ENCODE measurements at regions not wholly inside any gene's neighbourhood (a gene's known extent, or its start where the extent isn't known, plus 50 kb on each side); places are given as distances from the start of the nearest gene placed in this dataset.

DNA sequence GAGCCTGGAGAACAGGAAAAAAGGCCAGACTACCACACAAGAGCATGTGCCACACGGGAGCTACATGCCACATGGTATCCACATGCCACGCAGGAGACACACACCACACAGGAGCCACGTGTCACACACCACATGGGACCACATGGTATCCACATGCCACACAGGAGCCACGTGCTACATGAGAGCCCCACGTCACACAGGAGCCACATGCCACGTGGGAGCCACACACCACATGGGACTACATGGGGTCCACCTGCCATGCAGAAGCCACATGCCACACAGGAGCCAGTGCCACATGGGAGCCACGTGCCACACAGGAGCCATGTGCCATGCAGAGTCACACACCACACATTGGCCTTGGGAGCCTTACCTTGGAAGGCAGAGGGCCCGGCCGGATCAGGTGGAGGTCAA is 244.4 kb upstream of the PPP2R2D start:
- no peak overlapping the region for H3K27ac ChIP-seq (ENCODE audit: low read depth, low read length)
- H3K4me3 ChIP-seq (ENCODE audit: low read length): no peak overlapping the region
- no peak overlapping the region for H3K4me2 ChIP-seq (ENCODE audit: low read length)
- H3K9me3 ChIP-seq (ENCODE audit: control insufficient read depth, insufficient read depth, low read length): no peaks in the 10 kb centered on the region
- H3K9me2 ChIP-seq (replicated peaks; ENCODE audit: control insufficient read depth, low read length): no peaks in the 10 kb centered on the region
- H3F3A ChIP-seq (ENCODE audit: control insufficient read depth, insufficient read depth): no peaks in the 10 kb centered on the region
- H4K20me1 ChIP-seq (ENCODE audit: control insufficient read depth, insufficient read depth, low read depth, low read length): no peaks in the 10 kb centered on the region
- no peaks in the 10 kb centered on the region for H3K4me1 ChIP-seq (ENCODE audit: control insufficient read depth, low read length)
- no peaks in the 10 kb centered on the region for H3K36me3 ChIP-seq (ENCODE audit: control insufficient read depth, low read length)
- H3K79me2 ChIP-seq (ENCODE audit: control insufficient read depth, low read length): no peaks in the 10 kb centered on the region
- TF ChIP-seq, protein P1, sequence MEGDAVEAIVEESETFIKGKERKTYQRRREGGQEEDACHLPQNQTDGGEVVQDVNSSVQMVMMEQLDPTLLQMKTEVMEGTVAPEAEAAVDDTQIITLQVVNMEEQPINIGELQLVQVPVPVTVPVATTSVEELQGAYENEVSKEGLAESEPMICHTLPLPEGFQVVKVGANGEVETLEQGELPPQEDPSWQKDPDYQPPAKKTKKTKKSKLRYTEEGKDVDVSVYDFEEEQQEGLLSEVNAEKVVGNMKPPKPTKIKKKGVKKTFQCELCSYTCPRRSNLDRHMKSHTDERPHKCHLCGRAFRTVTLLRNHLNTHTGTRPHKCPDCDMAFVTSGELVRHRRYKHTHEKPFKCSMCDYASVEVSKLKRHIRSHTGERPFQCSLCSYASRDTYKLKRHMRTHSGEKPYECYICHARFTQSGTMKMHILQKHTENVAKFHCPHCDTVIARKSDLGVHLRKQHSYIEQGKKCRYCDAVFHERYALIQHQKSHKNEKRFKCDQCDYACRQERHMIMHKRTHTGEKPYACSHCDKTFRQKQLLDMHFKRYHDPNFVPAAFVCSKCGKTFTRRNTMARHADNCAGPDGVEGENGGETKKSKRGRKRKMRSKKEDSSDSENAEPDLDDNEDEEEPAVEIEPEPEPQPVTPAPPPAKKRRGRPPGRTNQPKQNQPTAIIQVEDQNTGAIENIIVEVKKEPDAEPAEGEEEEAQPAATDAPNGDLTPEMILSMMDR (IDR thresholded peaks at IDR 0.05; ENCODE audit: low read depth, low read length, poor library complexity, severe bottlenecking): no peak
- TF ChIP-seq EZH2phosphoT487 (IDR thresholded peaks at IDR 0.05; ENCODE audit: borderline replicate concordance, low read length): no peak
- H3K27me3 ChIP-seq (ENCODE audit: control insufficient read depth, low read length): no peaks in the 10 kb centered on the region

DNA sequence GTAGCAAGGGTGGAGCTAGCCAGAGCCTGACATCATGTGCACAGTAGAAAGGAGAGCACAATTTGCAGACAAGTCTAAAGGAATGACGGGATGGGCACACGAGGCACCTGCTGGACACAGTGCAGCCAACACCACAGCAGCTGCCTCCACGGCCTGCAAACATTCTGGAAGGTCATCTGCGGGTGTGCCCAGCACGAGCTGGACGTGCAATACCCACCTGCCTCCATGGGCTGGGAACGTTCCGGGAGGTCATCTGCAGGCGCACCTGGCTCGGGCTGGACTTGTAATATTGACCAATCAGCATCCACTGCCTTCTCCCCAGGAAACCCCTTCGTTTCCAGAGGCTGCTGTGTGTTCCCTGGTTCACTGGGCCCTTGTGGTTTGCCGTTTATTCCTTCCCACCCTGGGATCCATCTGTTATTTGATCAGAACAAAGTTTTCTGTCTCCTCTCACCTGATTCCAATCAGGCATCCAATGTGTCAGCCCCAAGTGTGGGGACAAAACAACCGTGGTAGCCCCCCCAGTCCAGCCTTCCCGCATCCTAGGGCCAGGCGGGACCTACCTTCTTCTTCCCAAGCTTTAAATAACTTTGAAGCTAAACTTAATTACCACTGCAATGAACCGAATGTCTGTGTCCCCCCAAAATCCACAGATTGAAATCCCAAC is 243.4 kb upstream of the PPP2R2D start:
- no peaks in the 10 kb centered on the region for H3K36me3 ChIP-seq (ENCODE audit: control insufficient read depth, low read length)
- no peaks in the 10 kb centered on the region for H4K20me1 ChIP-seq (ENCODE audit: control insufficient read depth, insufficient read depth, low read depth, low read length)
- no peak overlapping the region for H3K27ac ChIP-seq (ENCODE audit: low read depth, low read length)
- H3K9me3 ChIP-seq (ENCODE audit: control insufficient read depth, insufficient read depth, low read length): no peaks in the 10 kb centered on the region
- no peak overlapping the region for H3K4me3 ChIP-seq (ENCODE audit: low read length)
- no peaks in the 10 kb centered on the region for H3K27me3 ChIP-seq (ENCODE audit: control insufficient read depth, low read length)
- no peaks in the 10 kb centered on the region for H3F3A ChIP-seq (ENCODE audit: control insufficient read depth, insufficient read depth)
- no peaks in the 10 kb centered on the region for H3K9me2 ChIP-seq (replicated peaks; ENCODE audit: control insufficient read depth, low read length)
- H3K4me1 ChIP-seq (ENCODE audit: control insufficient read depth, low read length): no peaks in the 10 kb centered on the region
- TF ChIP-seq, protein P1 (IDR thresholded peaks at IDR 0.05; ENCODE audit: low read depth, low read length, poor library complexity, severe bottlenecking): no peak
- TF ChIP-seq EZH2phosphoT487 (IDR thresholded peaks at IDR 0.05; ENCODE audit: borderline replicate concordance, low read length): no peak
- H3K79me2 ChIP-seq (ENCODE audit: control insufficient read depth, low read length): no peaks in the 10 kb centered on the region
- H3K4me2 ChIP-seq (ENCODE audit: low read length): no peak overlapping the region

DNA sequence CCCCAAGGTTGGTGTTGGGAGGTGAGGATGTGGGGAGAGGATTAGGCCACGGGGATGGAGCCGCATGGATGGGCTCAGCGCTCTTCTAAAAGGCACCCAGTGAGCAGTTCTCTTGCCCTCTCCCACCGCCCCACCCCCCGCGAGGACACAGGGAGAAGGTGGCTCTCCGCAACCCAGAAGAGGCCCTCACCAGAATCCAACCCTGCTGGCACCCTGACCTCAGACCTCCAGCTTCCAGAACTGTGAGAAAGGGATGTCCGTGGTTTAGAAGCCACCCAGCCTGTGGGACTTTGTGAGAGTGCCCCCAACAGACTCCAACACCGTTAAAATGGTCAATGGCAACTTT is 242.8 kb upstream of the PPP2R2D start:
- Histone ChIP-seq H3K27ac (ENCODE audit: low read depth, low read length) (no peak overlapping the region), H3K9me2 (replicated peaks; ENCODE audit: control insufficient read depth, low read length) (no peaks in the 10 kb centered on the region), H3K36me3 (ENCODE audit: control insufficient read depth, low read length) (no peaks in the 10 kb centered on the region), H3K4me2 (ENCODE audit: low read length) (no peak overlapping the region), H3K27me3 (ENCODE audit: control insufficient read depth, low read length) (no peaks in the 10 kb centered on the region), H3K9me3 (ENCODE audit: control insufficient read depth, insufficient read depth, low read length) (no peaks in the 10 kb centered on the region), H3F3A (ENCODE audit: control insufficient read depth, insufficient read depth) (no peaks in the 10 kb centered on the region), H4K20me1 (ENCODE audit: control insufficient read depth, insufficient read depth, low read depth, low read length) (no peaks in the 10 kb centered on the region), H3K4me3 (ENCODE audit: low read length) (no peak overlapping the region), H3K79me2 (ENCODE audit: control insufficient read depth, low read length) (no peaks in the 10 kb centered on the region), H3K4me1 (ENCODE audit: control insufficient read depth, low read length) (no peaks in the 10 kb centered on the region)
- TF ChIP-seq EZH2phosphoT487 (IDR thresholded peaks at IDR 0.05; ENCODE audit: borderline replicate concordance, low read length): no peak
- TF ChIP-seq, protein P1 (IDR thresholded peaks at IDR 0.05; ENCODE audit: low read depth, low read length, poor library complexity, severe bottlenecking): no peak

Data from DOHH2 (cell line).